H1 (cell line): ENCODE measurements at regions not wholly inside any gene's neighbourhood (a gene's known extent, or its start where the extent isn't known, plus 50 kb on each side); places are given as distances from the start of the nearest gene placed in this dataset.
"Not testable (repeated sequence)": the region's sequence is repeated elsewhere in the genome, so short reads cannot be mapped to it uniquely, and the experiment has no call there.

Source experiments
- EP300 ChIP-seq, 2 experiments: IDR thresholded peaks; 1 replicate in 1 of 2; 2 replicates in 1 of 2; pipeline ENCODE4 v1.6.1; 2011 to 2012; ENCODE audit warnings: low read depth in 2 of 2, low read length in 2 of 2, mild to moderate bottlenecking in 2 of 2, borderline replicate concordance in 1 of 2, inconsistent platforms in 1 of 2, moderate library complexity in 1 of 2
- EZH2 ChIP-seq: fragments of 200-600 bp; sonication (generic); IDR thresholded peaks from 2 replicates; pipeline ENCODE4 v1.7.1; 2012; ENCODE audit warnings: low read depth, mild to moderate bottlenecking, moderate library complexity, low read length, inconsistent platforms; ENCODE audit not compliant: severe bottlenecking
- JUN ChIP-seq: IDR thresholded peaks from 2 replicates; pipeline ENCODE4 v1.6.1; 2011; ENCODE audit warnings: low read depth, mild to moderate bottlenecking, improper control_type of control experiment, low read length
- RAD21 ChIP-seq, 2 experiments: IDR thresholded peaks in 1 of 2; conservative IDR thresholded peaks in 1 of 2; 2 replicates each; pipeline ENCODE4 v1.6.1; 2011; ENCODE audit warnings: low read depth in 2 of 2, low read length in 2 of 2, improper control_type of control experiment in 1 of 2, inconsistent platforms in 1 of 2, mild to moderate bottlenecking in 1 of 2, moderate library complexity in 1 of 2
- SP1 ChIP-seq: IDR thresholded peaks from 2 replicates; pipeline ENCODE4 v1.6.1; 2011; ENCODE audit warnings: low read depth, low read length
- TAF1 ChIP-seq: IDR thresholded peaks from 2 replicates; pipeline ENCODE4 v1.6.1; 2011; ENCODE audit warnings: mild to moderate bottlenecking, low read depth, low read length
- TF ChIP-seq, protein P1 (sequence below), 3 experiments: IDR thresholded peaks; 1 replicate in 2 of 3; 2 replicates in 1 of 3; pipeline versions ENCODE4 v1.5.1 to v1.6.1; 2011; ENCODE audit warnings: low read length in 3 of 3, mild to moderate bottlenecking in 3 of 3, inconsistent platforms in 2 of 3, low read depth in 1 of 3, moderate library complexity in 1 of 3; ENCODE audit not compliant: insufficient read depth in 1 of 3; ENCODE audit errors: control extremely low read depth in 1 of 3
- TF ChIP-seq, protein P2 (sequence below): IDR thresholded peaks from 2 replicates; pipeline ENCODE4 v1.6.1; 2011; ENCODE audit warnings: low read length, improper control_type of control experiment

DNA sequence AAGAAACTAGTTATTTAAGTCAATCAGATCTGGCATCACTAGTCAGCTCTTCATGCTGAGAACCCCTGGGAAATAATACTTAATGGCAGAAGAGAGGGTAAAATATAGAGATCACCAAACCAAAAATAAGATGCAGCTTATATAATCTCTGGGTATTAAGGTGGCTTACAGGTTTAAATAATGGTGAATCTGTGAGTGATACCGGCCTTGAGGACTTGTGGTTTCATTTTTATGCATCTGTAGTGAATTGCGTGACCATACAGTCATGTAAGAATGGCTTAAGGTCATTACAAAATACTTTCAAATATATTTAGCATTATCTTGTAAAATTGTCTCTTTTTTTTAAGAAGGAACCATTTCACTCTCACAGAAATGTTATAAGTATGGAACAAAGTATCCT lies 1192.2 kb downstream of the RPIA start:
- not testable (repeated sequence) for TF ChIP-seq EZH2; JUN; EP300 (IDR thresholded peaks at IDR 0.05; ENCODE audit: borderline replicate concordance in 1 of 2, low read depth in 2 of 2, low read length in 2 of 2); TAF1; RAD21 (IDR thresholded peaks at IDR 0.05 in 1 of 2, conservative IDR thresholded peaks at IDR 0.05 in 1 of 2; ENCODE audit: low read depth in 2 of 2, low read length in 2 of 2); SP1
- TF ChIP-seq, protein P1, sequence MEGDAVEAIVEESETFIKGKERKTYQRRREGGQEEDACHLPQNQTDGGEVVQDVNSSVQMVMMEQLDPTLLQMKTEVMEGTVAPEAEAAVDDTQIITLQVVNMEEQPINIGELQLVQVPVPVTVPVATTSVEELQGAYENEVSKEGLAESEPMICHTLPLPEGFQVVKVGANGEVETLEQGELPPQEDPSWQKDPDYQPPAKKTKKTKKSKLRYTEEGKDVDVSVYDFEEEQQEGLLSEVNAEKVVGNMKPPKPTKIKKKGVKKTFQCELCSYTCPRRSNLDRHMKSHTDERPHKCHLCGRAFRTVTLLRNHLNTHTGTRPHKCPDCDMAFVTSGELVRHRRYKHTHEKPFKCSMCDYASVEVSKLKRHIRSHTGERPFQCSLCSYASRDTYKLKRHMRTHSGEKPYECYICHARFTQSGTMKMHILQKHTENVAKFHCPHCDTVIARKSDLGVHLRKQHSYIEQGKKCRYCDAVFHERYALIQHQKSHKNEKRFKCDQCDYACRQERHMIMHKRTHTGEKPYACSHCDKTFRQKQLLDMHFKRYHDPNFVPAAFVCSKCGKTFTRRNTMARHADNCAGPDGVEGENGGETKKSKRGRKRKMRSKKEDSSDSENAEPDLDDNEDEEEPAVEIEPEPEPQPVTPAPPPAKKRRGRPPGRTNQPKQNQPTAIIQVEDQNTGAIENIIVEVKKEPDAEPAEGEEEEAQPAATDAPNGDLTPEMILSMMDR (IDR thresholded peaks at IDR 0.05; ENCODE audit: control extremely low read depth in 1 of 3, insufficient read depth in 1 of 3, low read depth in 1 of 3, low read length in 3 of 3), result not testable (repeated sequence)
- TF ChIP-seq, protein P2, sequence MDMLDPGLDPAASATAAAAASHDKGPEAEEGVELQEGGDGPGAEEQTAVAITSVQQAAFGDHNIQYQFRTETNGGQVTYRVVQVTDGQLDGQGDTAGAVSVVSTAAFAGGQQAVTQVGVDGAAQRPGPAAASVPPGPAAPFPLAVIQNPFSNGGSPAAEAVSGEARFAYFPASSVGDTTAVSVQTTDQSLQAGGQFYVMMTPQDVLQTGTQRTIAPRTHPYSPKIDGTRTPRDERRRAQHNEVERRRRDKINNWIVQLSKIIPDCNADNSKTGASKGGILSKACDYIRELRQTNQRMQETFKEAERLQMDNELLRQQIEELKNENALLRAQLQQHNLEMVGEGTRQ, result not testable (repeated sequence)
